ENCODE measurements at regions not wholly inside any gene's neighbourhood (a gene's known extent, or its start where the extent isn't known, plus 50 kb on each side); places are given as distances from the start of the nearest gene placed in this dataset.

DNA sequence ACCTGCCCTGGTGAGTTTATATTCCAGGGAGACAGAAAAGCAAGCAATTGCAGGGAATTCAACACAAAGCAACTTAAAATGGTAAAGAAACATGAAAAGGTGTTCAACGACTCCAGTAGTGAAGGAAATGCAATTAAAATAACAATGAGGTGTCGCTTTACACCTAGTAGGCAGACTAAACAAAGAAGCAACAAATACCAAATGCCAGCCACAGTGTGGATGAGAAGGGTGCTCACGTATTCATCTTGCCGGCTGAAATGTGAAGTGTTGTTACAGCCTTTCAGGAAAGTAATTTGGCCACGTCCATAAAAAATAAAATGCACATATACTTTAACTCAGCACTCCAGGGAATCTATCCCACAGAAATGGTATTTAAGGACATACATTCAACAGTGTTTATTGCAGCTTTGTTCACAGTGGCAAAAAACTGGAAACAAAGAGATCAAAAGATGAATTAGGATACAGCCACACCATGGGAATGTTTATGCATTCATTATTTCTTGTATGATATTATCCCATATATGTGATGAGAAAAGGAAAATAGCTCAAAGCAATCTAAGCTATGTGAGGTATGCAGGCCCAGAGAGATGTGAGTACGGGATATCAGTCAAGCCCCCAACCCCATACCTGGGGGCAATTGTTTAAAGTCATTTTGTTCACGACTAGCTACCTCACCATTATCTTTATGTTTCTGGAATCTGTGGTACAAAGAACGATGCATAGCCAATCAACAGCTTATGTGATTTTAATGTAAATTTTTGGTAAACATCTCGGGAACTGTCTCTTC is 266.0 kb upstream of the SOX4 start:
- no peak for TF ChIP-seq GATA3 (IDR thresholded peaks at IDR 0.05; ENCODE audit: low read depth, low read length)
- no peak for TF ChIP-seq GATA2 (IDR thresholded peaks at IDR 0.05; ENCODE audit: low read depth, low read length)

All from SH-SY5Y (cell line).